ENCODE measurements at regions not wholly inside any gene's neighbourhood (a gene's known extent, or its start where the extent isn't known, plus 50 kb on each side); places are given as distances from the start of the nearest gene placed in this dataset.

GRCh38 chr15:93477721-93478120 lies 388.7 kb upstream of the RGMA start:
- DNase-seq: no peak

- DNase-seq: no peak
Observed at GRCh38 chr15:93477188-93477587, 388.2 kb upstream of the RGMA start.

GRCh38 chr15:93476491-93477177 lies 387.6 kb upstream of the RGMA start:
- DNase-seq: no peak

- no peak for DNase-seq
Observed at GRCh38 chr15:93474728-93475127, 385.7 kb upstream of the RGMA start.

GRCh38 chr15:93469994-93470393 lies 381.0 kb upstream of the RGMA start:
- no peak for DNase-seq

GRCh38 chr15:93467337-93467736 lies 378.3 kb upstream of the RGMA start:
- no peak for DNase-seq

- DNase-seq: no peak
Observed at GRCh38 chr15:93466380-93466779, 377.4 kb upstream of the RGMA start.

GRCh38 chr15:93462690-93463089 lies 373.7 kb upstream of the RGMA start:
- DNase-seq: no peak

GRCh38 chr15:93460717-93461116 lies 371.7 kb upstream of the RGMA start:
- no peak for DNase-seq

GRCh38 chr15:93459396-93459795 lies 370.4 kb upstream of the RGMA start:
- no peak for DNase-seq

GRCh38 chr15:93458597-93458996 lies 369.6 kb upstream of the RGMA start:
- DNase-seq: no peak

- DNase-seq: no peak
Observed at GRCh38 chr15:93454788-93455187, 365.8 kb upstream of the RGMA start.

GRCh38 chr15:93452537-93453211 lies 363.7 kb upstream of the RGMA start:
- DNase-seq: no peak

GRCh38 chr15:93451822-93452221 lies 362.8 kb upstream of the RGMA start:
- no peak for DNase-seq

- no peak for DNase-seq
Observed at GRCh38 chr15:93451265-93451664, 362.3 kb upstream of the RGMA start.

GRCh38 chr15:93449798-93450197 lies 360.8 kb upstream of the RGMA start:
- DNase-seq: no peak

- no peak for DNase-seq
Observed at GRCh38 chr15:93438310-93438709, 349.3 kb upstream of the RGMA start.

- no peak for DNase-seq
Observed at GRCh38 chr15:93432474-93432873, 343.5 kb upstream of the RGMA start.

- no peak for DNase-seq
Observed at GRCh38 chr15:93428807-93429351, 339.9 kb upstream of the RGMA start.

GRCh38 chr15:93428150-93428549 lies 339.1 kb upstream of the RGMA start:
- DNase-seq: no peak

- no peak for DNase-seq
Observed at GRCh38 chr15:93424131-93424530, 335.1 kb upstream of the RGMA start.

GRCh38 chr15:93422476-93422875 lies 333.5 kb upstream of the RGMA start:
- no peak for DNase-seq

GRCh38 chr15:93420477-93420876 lies 331.5 kb upstream of the RGMA start:
- no peak for DNase-seq

GRCh38 chr15:93420050-93420452 lies 331.0 kb upstream of the RGMA start:
- DNase-seq: no peak

Data from right kidney (tissue), 1 donor.